Thymus (tissue), 11 donors: ENCODE measurements at regions not wholly inside any gene's neighbourhood (a gene's known extent, or its start where the extent isn't known, plus 50 kb on each side); places are given as distances from the start of the nearest gene placed in this dataset.

Experiments used
- DNase-seq, 9 donors: peaks; one replicate each; pipeline ENCODE4 v3.0.0-alpha.2; 2013; ENCODE audit warnings: low spot score in 9 of 9, low read depth in 6 of 9, missing footprints in 1 of 9
- H3K27ac ChIP-seq, 2 donors: one replicate each; pipeline ENCODE4 v1.5.1; 2013; ENCODE audit warnings: control low read depth in 1 of 2, low read depth in 1 of 2, low read length in 1 of 2, mild to moderate bottlenecking in 1 of 2, moderate library complexity in 1 of 2
- H3K27me3 ChIP-seq, 2 donors: one replicate each; pipeline ENCODE4 v1.5.1; 2013; ENCODE audit warnings: low read length in 1 of 2; ENCODE audit not compliant: control insufficient read depth in 2 of 2, insufficient read depth in 1 of 2
- H3K36me3 ChIP-seq, 2 donors: one replicate each; pipeline ENCODE4 v1.5.1; 2013; ENCODE audit warnings: low read length in 1 of 2, mild to moderate bottlenecking in 1 of 2, moderate library complexity in 1 of 2; ENCODE audit not compliant: control insufficient read depth in 2 of 2, insufficient read depth in 2 of 2
- H3K4me1 ChIP-seq, 2 donors: one replicate each; pipeline ENCODE4 v1.5.1; 2013; ENCODE audit warnings: low read length in 2 of 2; ENCODE audit not compliant: control insufficient read depth in 2 of 2, insufficient read depth in 2 of 2
- H3K4me3 ChIP-seq, 2 donors: one replicate each; pipeline ENCODE4 v1.5.1; 2013; ENCODE audit warnings: low read length in 2 of 2, control low read depth in 1 of 2, mild to moderate bottlenecking in 1 of 2
- H3K9me3 ChIP-seq, 2 donors: one replicate each; pipeline ENCODE4 v1.5.1; 2013; ENCODE audit warnings: low read length in 1 of 2, mild to moderate bottlenecking in 1 of 2; ENCODE audit not compliant: control insufficient read depth in 2 of 2, insufficient read depth in 1 of 2
- WGBS: extraction: QIAGEN DNeasy Blood & Tissue Kit; methylation state at CpG from one replicate; pipeline ENCODE4 v1.1.7; 2013; 5-methylcytosine and 5-hydroxymethylcytosine counted together
- donor health status: healthy.

GRCh38 chr2:66872986-66873754 is 438.2 kb downstream of the MEIS1 start:
- Histone ChIP-seq H3K9me3 (no peaks in the 10 kb centered on the region), H3K27ac (no peak overlapping the region), H3K4me1 (no peaks in the 10 kb centered on the region), H3K36me3 (no peaks in the 10 kb centered on the region), H3K4me3 (no peak overlapping the region), H3K27me3 (no peaks in the 10 kb centered on the region)
- no peak for DNase-seq
- WGBS: 78% methylated on average over 8 of the region's 8 CpGs

DNA sequence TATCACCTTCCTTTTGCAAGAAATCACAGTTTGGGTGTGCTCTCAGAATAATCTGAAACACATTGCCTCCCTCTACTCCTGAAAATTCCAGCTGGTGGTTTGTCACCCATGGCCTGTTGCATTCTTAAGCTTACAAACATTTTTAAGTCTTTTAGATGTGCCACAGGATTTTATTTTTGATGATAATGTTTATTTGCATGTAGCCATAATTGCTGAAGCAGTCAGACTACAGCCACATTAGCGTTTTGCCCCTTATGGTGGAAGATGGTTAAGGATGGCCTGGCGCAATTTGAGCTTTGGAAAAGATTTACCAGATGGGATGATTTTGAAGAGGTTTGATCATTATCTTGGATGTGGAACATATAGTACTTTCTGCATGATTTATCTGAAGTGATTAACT is 439.5 kb downstream of the MEIS1 start:
- WGBS: 99% methylated on average over 2 of the region's 2 CpGs
- H3K27me3 ChIP-seq: no peaks in the 10 kb centered on the region
- no peak for DNase-seq
- no peaks in the 10 kb centered on the region for H3K9me3 ChIP-seq
- H3K27ac ChIP-seq: no peak overlapping the region
- no peak overlapping the region for H3K4me3 ChIP-seq
- no peaks in the 10 kb centered on the region for H3K4me1 ChIP-seq
- no peaks in the 10 kb centered on the region for H3K36me3 ChIP-seq

- Histone ChIP-seq H3K27me3 (no peaks in the 10 kb centered on the region), H3K27ac (no peak overlapping the region), H3K36me3 (no peaks in the 10 kb centered on the region), H3K9me3 (no peaks in the 10 kb centered on the region), H3K4me1 (no peaks in the 10 kb centered on the region), H3K4me3 (no peak overlapping the region)
- no peak for DNase-seq
- WGBS: 90% methylated on average over 2 of the region's 2 CpGs
These were observed 441.1 kb downstream of the MEIS1 start for GRCh38 chr2:66875941-66876462.

DNA sequence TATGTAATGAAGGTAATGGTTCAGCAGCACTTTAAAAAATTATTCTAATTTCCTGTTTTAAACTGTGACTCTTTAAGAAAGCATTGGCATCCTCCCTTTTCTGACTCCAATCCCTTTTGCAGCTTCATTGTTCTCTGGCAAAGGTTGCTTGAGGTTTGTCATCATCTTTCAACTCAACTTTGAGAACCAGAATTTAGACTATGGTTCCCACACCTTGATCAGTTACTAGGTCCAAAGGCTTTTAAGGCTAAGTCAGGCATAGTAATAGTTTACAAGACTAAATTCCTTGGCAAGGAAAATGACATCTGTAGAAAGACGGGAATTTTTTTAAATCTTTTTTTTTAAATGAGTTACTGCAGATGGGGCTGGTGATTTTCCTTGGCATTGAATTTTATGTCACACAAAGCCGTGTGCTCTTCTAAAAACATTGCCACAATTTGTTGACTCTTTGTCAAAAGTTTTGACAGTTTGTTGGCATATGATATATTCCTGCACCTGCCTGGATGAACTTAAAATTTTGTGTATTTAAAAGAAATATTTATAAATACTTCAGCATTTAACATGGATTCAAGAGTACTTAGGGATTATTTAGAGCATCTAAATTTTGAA is 451.0 kb downstream of the MEIS1 start:
- no peaks in the 10 kb centered on the region for H3K27me3 ChIP-seq
- peaks cover 0 to 3% of the 10 kb centered on the region in 2 donors for H3K9me3 ChIP-seq
- H3K4me3 ChIP-seq: no peak overlapping the region
- H3K36me3 ChIP-seq: no peaks in the 10 kb centered on the region
- 88% methylated on average over 2 of the region's 2 CpGs for WGBS
- DNase-seq: no peak
- no peaks in the 10 kb centered on the region for H3K4me1 ChIP-seq
- no peak overlapping the region for H3K27ac ChIP-seq

GRCh38 chr2:66888246-66888645 is 453.3 kb downstream of the MEIS1 start:
- Histone ChIP-seq H3K9me3 (peaks cover 0 to 3% of the 10 kb centered on the region in 2 donors), H3K4me1 (no peaks in the 10 kb centered on the region), H3K27me3 (no peaks in the 10 kb centered on the region), H3K4me3 (no peak overlapping the region), H3K36me3 (no peaks in the 10 kb centered on the region), H3K27ac (no peak overlapping the region)
- WGBS: 99% methylated on average over 1 of the region's 1 CpG
- DNase-seq: no peak

DNA sequence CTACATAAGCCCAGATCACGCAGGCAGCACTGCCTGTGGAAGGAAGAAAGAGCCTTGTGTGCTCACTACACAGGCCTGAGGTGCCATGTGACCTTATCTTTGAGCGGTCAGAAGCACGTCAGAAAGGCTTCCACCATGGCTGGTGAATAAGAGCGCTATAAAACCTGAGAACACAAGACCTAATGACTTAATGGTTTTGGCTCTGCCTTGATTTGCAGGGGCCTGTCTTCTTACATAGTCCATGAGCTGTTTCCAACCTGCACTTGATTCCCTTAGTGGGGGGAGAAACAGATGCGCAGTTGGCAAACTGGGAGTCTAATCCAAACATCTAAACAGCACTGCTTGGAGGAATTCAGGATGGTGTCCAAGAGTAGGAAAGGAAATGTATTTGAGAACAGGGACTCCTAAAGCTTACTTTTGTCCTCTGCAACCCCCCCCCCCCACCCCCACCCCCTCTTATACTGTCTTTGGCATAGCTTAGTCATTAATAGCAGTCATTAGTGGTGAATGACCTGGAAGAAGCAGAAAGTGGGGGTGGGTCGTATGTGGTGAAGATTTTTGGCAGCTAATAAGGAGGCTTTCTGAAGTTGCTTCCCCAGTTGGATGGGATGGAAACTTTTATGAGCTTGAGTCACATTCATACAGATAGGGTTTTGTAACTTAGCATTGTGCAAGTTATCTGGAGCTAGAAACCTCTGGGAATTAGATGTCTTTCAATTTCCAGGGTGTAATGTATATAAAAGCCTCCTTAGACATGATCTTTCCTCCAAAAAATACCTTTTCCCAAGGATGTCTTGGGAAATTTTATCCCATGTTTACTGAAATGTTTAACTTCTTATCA is 454.1 kb downstream of the MEIS1 start:
- WGBS: 96% methylated on average over 6 of the region's 6 CpGs
- H3K27me3 ChIP-seq: no peaks in the 10 kb centered on the region
- H3K4me1 ChIP-seq: no peaks in the 10 kb centered on the region
- peaks cover 0 to 3% of the 10 kb centered on the region in 2 donors for H3K9me3 ChIP-seq
- DNase-seq: no peak
- H3K4me3 ChIP-seq: no peak overlapping the region
- no peaks in the 10 kb centered on the region for H3K36me3 ChIP-seq
- no peak overlapping the region for H3K27ac ChIP-seq

DNA sequence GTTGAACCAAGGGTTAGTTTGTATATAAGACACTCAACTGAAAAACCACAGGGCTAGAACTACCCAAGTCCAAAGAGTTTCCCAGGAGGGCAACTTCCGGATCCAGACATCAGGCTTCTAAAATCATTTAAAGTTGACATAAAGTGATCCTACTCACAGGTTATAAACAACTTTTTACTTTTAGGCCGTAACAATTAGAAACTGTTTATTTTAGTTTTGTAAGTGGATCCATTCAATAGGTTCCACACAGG is 454.6 kb downstream of the MEIS1 start:
- no peaks in the 10 kb centered on the region for H3K27me3 ChIP-seq
- no peak for DNase-seq
- no peak overlapping the region for H3K27ac ChIP-seq
- H3K36me3 ChIP-seq: no peaks in the 10 kb centered on the region
- 95% methylated on average over 2 of the region's 2 CpGs for WGBS
- H3K4me1 ChIP-seq: no peaks in the 10 kb centered on the region
- no peak overlapping the region for H3K4me3 ChIP-seq
- H3K9me3 ChIP-seq: peaks cover 0 to 3% of the 10 kb centered on the region in 2 donors

DNA sequence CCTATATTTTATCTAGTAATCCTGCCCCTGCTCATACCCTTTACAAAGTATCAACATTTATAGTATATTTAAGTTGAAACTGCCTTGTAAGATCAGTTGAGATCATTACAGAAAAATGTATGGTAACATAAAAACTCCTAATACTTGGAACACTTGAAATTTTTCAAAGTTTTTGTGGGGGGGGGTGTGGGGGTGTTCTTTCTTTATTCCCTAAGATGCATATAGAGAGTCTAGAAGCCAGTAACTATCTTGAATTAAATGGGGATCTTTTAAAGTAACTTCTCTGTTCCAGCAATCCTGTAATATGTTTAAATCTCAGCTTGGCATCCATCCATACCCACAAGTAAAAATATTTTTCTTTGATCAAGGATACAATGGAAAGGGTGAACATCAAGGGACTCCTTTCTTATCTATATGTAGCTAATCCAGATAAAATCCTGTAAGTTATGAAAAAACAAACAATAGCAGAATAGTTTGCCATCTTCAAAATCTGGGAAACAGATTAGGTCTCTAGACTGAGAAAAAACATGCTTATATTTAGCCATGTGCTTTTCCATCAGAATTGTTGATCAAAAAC is 455.3 kb downstream of the MEIS1 start:
- Histone ChIP-seq H3K36me3 (no peaks in the 10 kb centered on the region), H3K9me3 (peaks cover 0 to 3% of the 10 kb centered on the region in 2 donors), H3K27ac (no peak overlapping the region), H3K4me1 (no peaks in the 10 kb centered on the region), H3K27me3 (no peaks in the 10 kb centered on the region), H3K4me3 (no peak overlapping the region)
- no peak for DNase-seq

- DNase-seq: no peak
- Histone ChIP-seq H3K9me3 (no peaks in the 10 kb centered on the region), H3K27me3 (no peaks in the 10 kb centered on the region), H3K4me3 (no peak overlapping the region), H3K4me1 (no peaks in the 10 kb centered on the region), H3K27ac (no peak overlapping the region), H3K36me3 (no peaks in the 10 kb centered on the region)
- whole genome bisulfite sequencing: 86% methylated on average over 2 of the region's 2 CpGs
These were observed 460.3 kb downstream of the MEIS1 start for GRCh38 chr2:66895206-66895605.
